Neural cell (in vitro differentiated cells): ENCODE measurements at regions not wholly inside any gene's neighbourhood (a gene's known extent, or its start where the extent isn't known, plus 50 kb on each side); places are given as distances from the start of the nearest gene placed in this dataset.

Experiments
- H2AFZ ChIP-seq: fragments of 200-600, 300-800 bp; sonication (generic), shearing (Covaris generic); 2 replicates; pipeline ENCODE4 v1.6.0; 2014; ENCODE audit warnings: low read depth, mild to moderate bottlenecking, antibody characterized with exemption, low read length, moderate library complexity
- H3F3A ChIP-seq: fragments of 200-600 bp; shearing (Covaris generic); 2 replicates; pipeline ENCODE4 v1.6.1; 2016; ENCODE audit warnings: mild to moderate bottlenecking, moderate library complexity, mixed read lengths, antibody characterized with exemption, low read length; ENCODE audit not compliant: insufficient read depth, poor library complexity, severe bottlenecking
- H3K27ac ChIP-seq: fragments of 200-600, 300-800 bp; sonication (generic), shearing (Covaris generic); 2 replicates; pipeline ENCODE4 v1.5.1; 2014; ENCODE audit warnings: mild to moderate bottlenecking, low read length, moderate library complexity
- H3K27me3 ChIP-seq: fragments of 300-800, 200-600 bp; sonication (generic), shearing (Covaris generic); 2 replicates; pipeline ENCODE4 v1.6.0; 2014; ENCODE audit warnings: mild to moderate bottlenecking, low read depth, low read length, moderate library complexity; ENCODE audit not compliant: insufficient read depth
- H3K36me3 ChIP-seq: fragments of 300-800, 200-600 bp; sonication (generic), shearing (Covaris generic); 2 replicates; pipeline ENCODE4 v1.5.1; 2014; ENCODE audit warnings: mild to moderate bottlenecking, antibody characterized with exemption, low read length, moderate library complexity; ENCODE audit not compliant: insufficient read depth
- H3K4me2 ChIP-seq: fragments of 300-800, 200-600 bp; sonication (generic), shearing (Covaris generic); 2 replicates; pipeline ENCODE4 v1.6.0; 2014; ENCODE audit warnings: mild to moderate bottlenecking, low read length
- H3K4me3 ChIP-seq: fragments of 300-800, 200-600 bp; sonication (generic), shearing (Covaris generic); 2 replicates; pipeline ENCODE4 v1.5.1; 2014; ENCODE audit warnings: mild to moderate bottlenecking, low read length, moderate library complexity
- H3K79me2 ChIP-seq: fragments of 200-600 bp; shearing (Covaris generic); replicated peaks from 2 replicates; pipeline ENCODE4 v1.6.0; 2014; ENCODE audit warnings: mild to moderate bottlenecking, low read length, moderate library complexity; ENCODE audit not compliant: insufficient read depth
- H3K9ac ChIP-seq: fragments of 300-800, 200-600 bp; sonication (generic), shearing (Covaris generic); 2 replicates; pipeline ENCODE4 v1.6.1; 2016; ENCODE audit warnings: mild to moderate bottlenecking, low read length, mixed read lengths
- H3K9me2 ChIP-seq: fragments of 200-600 bp; shearing (Covaris generic); 2 replicates; pipeline ENCODE4 v1.6.1; 2016; ENCODE audit warnings: mild to moderate bottlenecking, low read length, mixed read lengths; ENCODE audit not compliant: insufficient read depth
- H3K9me3 ChIP-seq: fragments of 200-600, 300-800 bp; sonication (generic), shearing (Covaris generic); 2 replicates; pipeline ENCODE4 v1.6.1; 2016; ENCODE audit warnings: mild to moderate bottlenecking, mixed run types, low read length, moderate library complexity, mixed read lengths
- H4K20me1 ChIP-seq: fragments of 200-600 bp; shearing (Covaris generic); 2 replicates; pipeline ENCODE4 v1.6.1; 2016; ENCODE audit warnings: mild to moderate bottlenecking, mixed run types; ENCODE audit not compliant: insufficient read depth
- EP300 ChIP-seq: fragments of 450-650 bp; conservative IDR thresholded peaks from 2 replicates; pipeline ENCODE4 v1.6.1; 2014; ENCODE audit warnings: antibody characterized with exemption, mild to moderate bottlenecking, moderate library complexity; ENCODE audit not compliant: poor library complexity, severe bottlenecking
- EZH2 ChIP-seq: fragments of 200-600, 300-800 bp; shearing (Covaris generic), sonication (generic); IDR thresholded peaks from 2 replicates; pipeline ENCODE4 v1.6.1; 2014; ENCODE audit warnings: antibody characterized with exemption, low read length, borderline replicate concordance, mild to moderate bottlenecking; ENCODE audit not compliant: insufficient read depth, poor library complexity, severe bottlenecking
- MXI1 ChIP-seq: fragments of 450-650 bp; conservative IDR thresholded peaks from 2 replicates; pipeline ENCODE4 v1.6.1; 2014; ENCODE audit warnings: antibody characterized with exemption, mild to moderate bottlenecking; ENCODE audit not compliant: poor library complexity, severe bottlenecking
- POLR2AphosphoS5 ChIP-seq: IDR thresholded peaks from 2 replicates; pipeline ENCODE4 v1.6.1; 2012
- RAD21 ChIP-seq: fragments of 450-650 bp; conservative IDR thresholded peaks from 2 replicates; pipeline ENCODE4 v1.6.1; 2014; ENCODE audit warnings: antibody characterized with exemption, mild to moderate bottlenecking, moderate library complexity
- SMC3 ChIP-seq: fragments of 450-650 bp; conservative IDR thresholded peaks from 2 replicates; pipeline ENCODE4 v1.6.1; 2014; ENCODE audit warnings: antibody characterized with exemption, mild to moderate bottlenecking, moderate library complexity; ENCODE audit not compliant: poor library complexity
- TAF1 ChIP-seq: IDR thresholded peaks from 2 replicates; pipeline ENCODE4 v1.6.1; 2012; ENCODE audit warnings: low read depth
- TF ChIP-seq, protein P1 (sequence below): fragments of 450-650 bp; IDR thresholded peaks from 2 replicates; pipeline ENCODE4 v1.5.1; 2014; ENCODE audit warnings: antibody characterized with exemption, mild to moderate bottlenecking, moderate library complexity; ENCODE audit not compliant: poor library complexity, severe bottlenecking

DNA sequence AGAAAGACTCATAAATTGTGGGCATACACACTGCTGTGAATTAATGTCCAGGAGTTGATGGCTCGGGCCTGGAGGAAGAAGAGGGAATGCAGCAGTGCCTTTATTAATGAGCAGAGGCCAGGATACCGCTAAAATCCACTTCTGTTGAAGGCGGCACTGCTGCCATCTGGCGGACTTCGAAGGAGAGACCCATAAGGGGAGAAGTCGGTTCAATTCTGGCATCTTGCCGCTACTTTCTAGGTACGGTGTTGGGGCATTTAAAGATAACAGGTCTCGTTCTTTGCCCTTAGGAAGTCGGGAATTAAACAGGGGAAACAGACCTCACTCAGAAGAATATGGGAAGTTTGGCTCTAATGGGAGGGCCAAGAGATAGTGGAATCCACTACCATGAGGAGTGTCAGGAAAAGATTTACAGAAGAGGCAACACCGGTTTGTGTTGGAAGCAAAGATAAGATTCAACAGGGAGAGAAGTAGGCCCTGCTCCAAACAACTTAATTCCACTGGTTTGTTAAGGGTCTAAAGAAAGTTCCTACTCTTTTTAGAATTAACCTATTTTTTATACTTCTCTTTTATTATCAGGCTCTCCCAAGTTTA is 133.6 kb upstream of the GIMD1 start:
- no peaks in the 10 kb centered on the region for H3K9me2 ChIP-seq
- H3K27ac ChIP-seq, result no peak overlapping the region
- H3K79me2 ChIP-seq, result no peaks in the 10 kb centered on the region
- H3K27me3 ChIP-seq, result no peaks in the 10 kb centered on the region
- no peak overlapping the region for H3K4me3 ChIP-seq
- H3K9ac ChIP-seq, result no peak overlapping the region
- H3F3A ChIP-seq, result no peaks in the 10 kb centered on the region
- H4K20me1 ChIP-seq, result no peaks in the 10 kb centered on the region
- no peaks in the 10 kb centered on the region for H3K9me3 ChIP-seq
- H3K4me2 ChIP-seq, result no peak overlapping the region
- H3K36me3 ChIP-seq, result no peaks in the 10 kb centered on the region
- H2AFZ ChIP-seq, result no peak overlapping the region
- peak; percentile 58 for TF ChIP-seq RAD21
- TF ChIP-seq TAF1, result no peak
- peak; percentile 68 for TF ChIP-seq SMC3
- TF ChIP-seq, protein P1, sequence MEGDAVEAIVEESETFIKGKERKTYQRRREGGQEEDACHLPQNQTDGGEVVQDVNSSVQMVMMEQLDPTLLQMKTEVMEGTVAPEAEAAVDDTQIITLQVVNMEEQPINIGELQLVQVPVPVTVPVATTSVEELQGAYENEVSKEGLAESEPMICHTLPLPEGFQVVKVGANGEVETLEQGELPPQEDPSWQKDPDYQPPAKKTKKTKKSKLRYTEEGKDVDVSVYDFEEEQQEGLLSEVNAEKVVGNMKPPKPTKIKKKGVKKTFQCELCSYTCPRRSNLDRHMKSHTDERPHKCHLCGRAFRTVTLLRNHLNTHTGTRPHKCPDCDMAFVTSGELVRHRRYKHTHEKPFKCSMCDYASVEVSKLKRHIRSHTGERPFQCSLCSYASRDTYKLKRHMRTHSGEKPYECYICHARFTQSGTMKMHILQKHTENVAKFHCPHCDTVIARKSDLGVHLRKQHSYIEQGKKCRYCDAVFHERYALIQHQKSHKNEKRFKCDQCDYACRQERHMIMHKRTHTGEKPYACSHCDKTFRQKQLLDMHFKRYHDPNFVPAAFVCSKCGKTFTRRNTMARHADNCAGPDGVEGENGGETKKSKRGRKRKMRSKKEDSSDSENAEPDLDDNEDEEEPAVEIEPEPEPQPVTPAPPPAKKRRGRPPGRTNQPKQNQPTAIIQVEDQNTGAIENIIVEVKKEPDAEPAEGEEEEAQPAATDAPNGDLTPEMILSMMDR, result peak; percentile 64

DNA sequence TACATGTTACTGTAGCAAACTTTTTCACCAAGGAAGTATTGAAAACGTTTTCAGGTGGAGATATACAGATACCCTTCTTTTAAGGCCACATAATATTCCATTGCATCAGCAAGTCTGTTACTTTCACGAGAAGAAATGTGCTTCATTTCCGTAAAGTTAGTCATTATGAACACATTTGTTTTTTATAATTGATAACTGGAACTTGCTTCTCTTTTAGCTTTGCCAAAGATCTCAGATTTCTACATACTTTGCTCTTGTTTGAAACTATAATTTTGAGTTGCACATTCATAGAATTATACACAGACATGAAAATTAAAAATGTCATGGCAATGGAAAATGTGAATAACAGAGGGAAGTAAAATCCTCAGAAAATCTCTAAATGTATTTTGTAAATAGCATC is 128.7 kb upstream of the GIMD1 start:
- no peak overlapping the region for H3K27ac ChIP-seq
- no peaks in the 10 kb centered on the region for H3F3A ChIP-seq
- TF ChIP-seq EP300 (no peak), POLR2AphosphoS5 (no peak), MXI1 (no peak)
- no peaks in the 10 kb centered on the region for H3K36me3 ChIP-seq
- H4K20me1 ChIP-seq, result no peaks in the 10 kb centered on the region
- H3K4me3 ChIP-seq, result no peak overlapping the region
- no peaks in the 10 kb centered on the region for H3K9me3 ChIP-seq
- H3K79me2 ChIP-seq, result no peaks in the 10 kb centered on the region
- no peak overlapping the region for H3K9ac ChIP-seq
- H3K4me2 ChIP-seq, result no peak overlapping the region
- no peaks in the 10 kb centered on the region for H3K27me3 ChIP-seq
- H2AFZ ChIP-seq, result no peak overlapping the region
- H3K9me2 ChIP-seq, result no peaks in the 10 kb centered on the region

DNA sequence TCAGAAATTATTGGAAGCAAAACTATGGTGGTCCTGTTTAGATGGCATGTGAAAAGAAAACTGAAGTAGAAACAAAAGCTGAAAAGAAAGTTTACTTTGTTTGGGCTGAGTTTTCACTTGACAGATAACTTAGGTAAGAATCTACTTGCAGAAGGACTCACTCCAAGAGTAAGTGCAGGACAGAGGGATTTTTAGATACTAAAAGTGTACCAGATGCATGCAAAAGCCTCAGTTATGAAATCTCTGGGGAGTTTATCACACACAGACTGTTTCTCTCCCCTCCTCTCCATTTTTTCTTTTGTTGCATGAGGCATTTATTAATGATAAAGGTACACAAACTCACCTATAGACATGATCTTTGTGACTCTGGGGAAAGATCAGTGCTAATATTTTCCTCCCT is 127.5 kb upstream of the GIMD1 start:
- H3K27me3 ChIP-seq, result no peaks in the 10 kb centered on the region
- H3K9me3 ChIP-seq, result no peaks in the 10 kb centered on the region
- H3K79me2 ChIP-seq, result no peaks in the 10 kb centered on the region
- H4K20me1 ChIP-seq, result no peaks in the 10 kb centered on the region
- H3K9me2 ChIP-seq, result no peaks in the 10 kb centered on the region
- no peaks in the 10 kb centered on the region for H3F3A ChIP-seq
- H3K4me3 ChIP-seq, result no peak overlapping the region
- H3K9ac ChIP-seq, result no peak overlapping the region
- no peak overlapping the region for H2AFZ ChIP-seq
- TF ChIP-seq EP300 (no peak), TAF1 (no peak), MXI1 (no peak), EZH2 (no peak), SMC3 (no peak)
- TF ChIP-seq, protein P1, result no peak
- H3K27ac ChIP-seq, result no peak overlapping the region
- H3K36me3 ChIP-seq, result no peaks in the 10 kb centered on the region
- no peak overlapping the region for H3K4me2 ChIP-seq
